ENCODE measurements at regions not wholly inside any gene's neighbourhood (a gene's known extent, or its start where the extent isn't known, plus 50 kb on each side); places are given as distances from the start of the nearest gene placed in this dataset.

DNA sequence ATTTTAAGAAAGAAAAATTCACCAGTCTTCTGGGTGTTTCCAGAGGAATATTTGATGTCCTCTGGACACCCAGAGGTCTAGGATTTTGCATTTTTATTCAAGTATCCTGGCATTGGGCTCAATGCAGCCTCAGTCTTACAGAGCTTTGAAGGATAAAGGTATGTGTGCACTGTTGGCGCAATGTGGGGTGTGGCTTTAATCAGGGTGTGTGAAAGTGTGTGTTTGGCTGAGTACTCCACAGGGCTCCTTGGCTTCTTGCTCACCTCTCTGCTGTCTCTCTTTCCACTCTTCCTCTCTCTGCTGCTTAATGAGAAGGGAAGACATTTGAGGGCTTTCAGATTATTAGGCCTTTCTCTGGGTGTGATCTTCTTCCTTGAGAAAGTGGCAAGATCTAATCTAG is 193.3 kb upstream of the CCND2 start:
- TF ChIP-seq, protein P1, sequence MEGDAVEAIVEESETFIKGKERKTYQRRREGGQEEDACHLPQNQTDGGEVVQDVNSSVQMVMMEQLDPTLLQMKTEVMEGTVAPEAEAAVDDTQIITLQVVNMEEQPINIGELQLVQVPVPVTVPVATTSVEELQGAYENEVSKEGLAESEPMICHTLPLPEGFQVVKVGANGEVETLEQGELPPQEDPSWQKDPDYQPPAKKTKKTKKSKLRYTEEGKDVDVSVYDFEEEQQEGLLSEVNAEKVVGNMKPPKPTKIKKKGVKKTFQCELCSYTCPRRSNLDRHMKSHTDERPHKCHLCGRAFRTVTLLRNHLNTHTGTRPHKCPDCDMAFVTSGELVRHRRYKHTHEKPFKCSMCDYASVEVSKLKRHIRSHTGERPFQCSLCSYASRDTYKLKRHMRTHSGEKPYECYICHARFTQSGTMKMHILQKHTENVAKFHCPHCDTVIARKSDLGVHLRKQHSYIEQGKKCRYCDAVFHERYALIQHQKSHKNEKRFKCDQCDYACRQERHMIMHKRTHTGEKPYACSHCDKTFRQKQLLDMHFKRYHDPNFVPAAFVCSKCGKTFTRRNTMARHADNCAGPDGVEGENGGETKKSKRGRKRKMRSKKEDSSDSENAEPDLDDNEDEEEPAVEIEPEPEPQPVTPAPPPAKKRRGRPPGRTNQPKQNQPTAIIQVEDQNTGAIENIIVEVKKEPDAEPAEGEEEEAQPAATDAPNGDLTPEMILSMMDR (IDR thresholded peaks at IDR 0.05): no peak
- TF ChIP-seq POLR2A (IDR thresholded peaks at IDR 0.05): no peak

Measured in testis (tissue), 2 donors.